ENCODE measurements at regions not wholly inside any gene's neighbourhood (a gene's known extent, or its start where the extent isn't known, plus 50 kb on each side); places are given as distances from the start of the nearest gene placed in this dataset.

GRCh38 chr21:25506261-25506660 lies 101.0 kb downstream of the MRPL39 start:
- no peaks in the 10 kb centered on the region for H3K27me3 Mint-ChIP-seq (ENCODE audit: low read depth)
- no peak for TF ChIP-seq CTCF (IDR thresholded peaks at IDR 0.05)
- peaks cover 18% of the 10 kb centered on the region for H3K4me1 Mint-ChIP-seq (ENCODE audit: low read depth)
- no peak overlapping the region for H3K4me3 Mint-ChIP-seq (ENCODE audit: unreplicated experiment)
- DNase-seq (ENCODE audit: low spot score), result no peak
- H3K36me3 Mint-ChIP-seq (ENCODE audit: low read depth), result no peaks in the 10 kb centered on the region
- H3K27ac Mint-ChIP-seq (ENCODE audit: unreplicated experiment), result no peak overlapping the region
- H3K9me3 Mint-ChIP-seq (ENCODE audit: low read depth), result no peaks in the 10 kb centered on the region

GRCh38 chr21:25503981-25504380 lies 103.3 kb downstream of the MRPL39 start:
- H3K36me3 Mint-ChIP-seq (ENCODE audit: low read depth), result no peaks in the 10 kb centered on the region
- peaks cover 18% of the 10 kb centered on the region for H3K4me1 Mint-ChIP-seq (ENCODE audit: low read depth)
- H3K9me3 Mint-ChIP-seq (ENCODE audit: low read depth), result peaks cover 4% of the 10 kb centered on the region
- no peak for TF ChIP-seq CTCF (IDR thresholded peaks at IDR 0.05)
- no peak for DNase-seq (ENCODE audit: low spot score)
- H3K27me3 Mint-ChIP-seq (ENCODE audit: low read depth), result no peaks in the 10 kb centered on the region
- H3K4me3 Mint-ChIP-seq (ENCODE audit: unreplicated experiment), result no peak overlapping the region
- no peak overlapping the region for H3K27ac Mint-ChIP-seq (ENCODE audit: unreplicated experiment)

DNA sequence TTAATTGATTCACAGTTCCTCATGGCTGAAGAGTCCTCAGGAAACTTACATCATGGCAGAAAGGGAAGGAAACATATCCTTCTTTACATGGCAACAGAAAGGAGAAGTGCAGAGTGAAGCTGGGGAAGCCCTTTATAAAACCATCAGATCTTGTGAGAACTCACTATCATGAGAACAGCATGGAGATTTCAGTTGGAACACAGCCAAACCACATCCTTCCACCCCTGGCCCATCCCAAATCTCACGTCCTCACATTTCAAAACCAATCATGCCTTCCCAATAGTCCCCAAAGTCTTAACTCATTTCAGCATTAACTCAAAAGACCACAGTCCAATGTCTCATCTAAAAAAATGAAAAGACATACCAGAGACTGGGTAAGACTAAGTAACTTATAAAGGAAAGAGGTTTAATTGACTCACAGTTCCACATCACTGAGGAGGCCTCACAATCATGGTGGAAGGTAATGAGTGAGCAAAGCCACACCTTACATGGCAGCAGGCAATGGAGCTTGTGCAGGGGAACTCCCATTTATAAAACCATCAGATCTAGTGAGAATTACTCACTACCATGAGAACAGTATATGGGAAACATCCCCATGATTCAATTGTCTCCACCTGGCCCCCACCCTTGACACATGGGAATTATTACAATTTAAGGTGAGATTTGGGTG lies 105.2 kb downstream of the MRPL39 start:
- no peak for DNase-seq (ENCODE audit: low spot score)
- Mint-ChIP-seq H3K36me3 (ENCODE audit: low read depth) (no peaks in the 10 kb centered on the region), H3K4me3 (ENCODE audit: unreplicated experiment) (no peak overlapping the region), H3K27ac (ENCODE audit: unreplicated experiment) (no peak overlapping the region), H3K4me1 (ENCODE audit: low read depth) (peaks cover 7% of the 10 kb centered on the region), H3K9me3 (ENCODE audit: low read depth) (peaks cover 4% of the 10 kb centered on the region), H3K27me3 (ENCODE audit: low read depth) (no peaks in the 10 kb centered on the region)
- TF ChIP-seq CTCF (IDR thresholded peaks at IDR 0.05), result no peak

GRCh38 chr21:25501462-25501861 lies 105.8 kb downstream of the MRPL39 start:
- H3K9me3 Mint-ChIP-seq (ENCODE audit: low read depth), result peaks cover 4% of the 10 kb centered on the region

DNA sequence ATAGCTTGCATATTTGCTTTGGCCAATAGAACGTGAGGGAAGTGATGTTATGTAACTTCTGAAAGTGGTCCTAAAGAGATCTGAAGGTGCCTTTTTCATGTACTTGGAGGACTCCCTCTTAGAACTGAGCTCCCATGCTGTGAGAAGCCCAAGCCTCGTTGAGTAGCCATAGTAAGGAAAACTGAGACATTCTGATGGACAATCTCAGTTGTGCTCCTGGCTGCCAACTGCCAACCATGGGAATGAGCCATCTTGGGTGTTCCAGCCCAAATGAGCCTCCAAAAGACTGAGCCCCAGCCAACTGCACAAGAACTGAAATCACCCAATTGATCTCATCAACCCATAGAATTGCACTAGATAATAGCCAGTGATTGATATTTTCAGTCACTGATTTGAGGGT lies 106.7 kb downstream of the MRPL39 start:
- H3K9me3 Mint-ChIP-seq (ENCODE audit: low read depth), result peaks cover 4% of the 10 kb centered on the region
- H3K27ac Mint-ChIP-seq (ENCODE audit: unreplicated experiment), result no peak overlapping the region
- H3K27me3 Mint-ChIP-seq (ENCODE audit: low read depth), result no peaks in the 10 kb centered on the region
- H3K4me1 Mint-ChIP-seq (ENCODE audit: low read depth), result no peaks in the 10 kb centered on the region
- no peak for TF ChIP-seq CTCF (IDR thresholded peaks at IDR 0.05)
- no peak overlapping the region for H3K4me3 Mint-ChIP-seq (ENCODE audit: unreplicated experiment)
- H3K36me3 Mint-ChIP-seq (ENCODE audit: low read depth), result no peaks in the 10 kb centered on the region
- DNase-seq (ENCODE audit: low spot score), result no peak

More at GRCh38 chr21:25501462-25501861, 105.8 kb downstream of the MRPL39 start:
- no peaks in the 10 kb centered on the region for H3K27me3 Mint-ChIP-seq (ENCODE audit: low read depth)
- H3K4me3 Mint-ChIP-seq (ENCODE audit: unreplicated experiment), result no peak overlapping the region
- H3K36me3 Mint-ChIP-seq (ENCODE audit: low read depth), result no peaks in the 10 kb centered on the region
- TF ChIP-seq CTCF (IDR thresholded peaks at IDR 0.05), result no peak
- no peak for DNase-seq (ENCODE audit: low spot score)
- H3K4me1 Mint-ChIP-seq (ENCODE audit: low read depth), result peaks cover 3% of the 10 kb centered on the region
- no peak overlapping the region for H3K27ac Mint-ChIP-seq (ENCODE audit: unreplicated experiment)

Measured in chondrocyte (in vitro differentiated cells).